ENCODE measurements at regions not wholly inside any gene's neighbourhood (a gene's known extent, or its start where the extent isn't known, plus 50 kb on each side); places are given as distances from the start of the nearest gene placed in this dataset.

DNA sequence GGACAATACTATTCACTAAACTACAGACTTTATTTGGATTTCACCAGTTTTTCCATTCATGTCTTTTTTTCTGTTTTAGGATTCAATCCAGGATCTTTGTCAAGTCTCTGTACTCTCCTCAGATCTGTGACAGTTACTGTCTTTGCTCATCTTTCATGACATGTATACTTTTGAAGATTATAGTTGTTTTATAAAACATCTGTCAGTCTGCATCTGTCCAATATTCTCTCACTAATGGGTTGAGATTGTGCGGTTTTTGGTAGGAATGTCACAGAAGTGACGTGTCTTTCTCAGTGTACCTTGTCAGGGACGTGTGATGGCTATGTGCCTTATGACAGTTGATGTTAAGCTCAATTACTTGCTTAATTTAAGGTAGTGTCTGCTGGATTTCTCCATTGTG is 124.9 kb upstream of the TPK1 start:
- Histone ChIP-seq H3K79me1 (ENCODE audit: low read length) (no peaks in the 10 kb centered on the region), H2BK5ac (ENCODE audit: low read depth, low read length, poor library complexity) (no peak overlapping the region), H3K14ac (ENCODE audit: low read length) (no peak overlapping the region), H2AK5ac (ENCODE audit: low read length) (no peak overlapping the region), H4K91ac (ENCODE audit: low read depth, low read length) (no peak overlapping the region), H3K4me2 (ENCODE audit: low read length) (no peak overlapping the region), H2BK12ac (ENCODE audit: low read length) (no peak overlapping the region), H3K23ac (ENCODE audit: low read length) (no peak overlapping the region), H2AFZ (ENCODE audit: insufficient read depth, low read length, poor library complexity) (no peak overlapping the region), H3K9me3 (ENCODE audit: insufficient read depth, low read depth, low read length) (no peaks in the 10 kb centered on the region), H2BK120ac (ENCODE audit: insufficient read depth, low read length, poor library complexity) (no peak overlapping the region), H3K36me3 (ENCODE audit: control insufficient read depth in 1 of 2, insufficient read depth in 2 of 2, low read length in 2 of 2) (no peaks in the 10 kb centered on the region), H3K4ac (ENCODE audit: low read depth, low read length) (no peak overlapping the region), H4K8ac (ENCODE audit: low read depth, low read length) (no peak overlapping the region), H3K9ac (ENCODE audit: low read length) (no peak overlapping the region), H3K79me2 (ENCODE audit: control insufficient read depth, insufficient read depth, low read length, poor library complexity) (no peaks in the 10 kb centered on the region), H3K4me1 (ENCODE audit: control insufficient read depth in 1 of 2, insufficient read depth in 2 of 2, low read length in 2 of 2) (no peaks in the 10 kb centered on the region), H3K18ac (ENCODE audit: low read length) (no peak overlapping the region), H3K27me3 (ENCODE audit: insufficient read depth, low read length) (no peaks in the 10 kb centered on the region), H3K4me3 (ENCODE audit: low read depth, low read length) (no peak overlapping the region), H3K27ac (ENCODE audit: low read depth, low read length) (no peak overlapping the region), H4K12ac (ENCODE audit: low read depth, low read length) (no peak overlapping the region)
- DNase-seq, result no peak
- WGBS (ENCODE audit: extremely low coverage, insufficient coverage, insufficient read length), result no CpG with 5 or more reads among the region's 3 CpGs

DNA sequence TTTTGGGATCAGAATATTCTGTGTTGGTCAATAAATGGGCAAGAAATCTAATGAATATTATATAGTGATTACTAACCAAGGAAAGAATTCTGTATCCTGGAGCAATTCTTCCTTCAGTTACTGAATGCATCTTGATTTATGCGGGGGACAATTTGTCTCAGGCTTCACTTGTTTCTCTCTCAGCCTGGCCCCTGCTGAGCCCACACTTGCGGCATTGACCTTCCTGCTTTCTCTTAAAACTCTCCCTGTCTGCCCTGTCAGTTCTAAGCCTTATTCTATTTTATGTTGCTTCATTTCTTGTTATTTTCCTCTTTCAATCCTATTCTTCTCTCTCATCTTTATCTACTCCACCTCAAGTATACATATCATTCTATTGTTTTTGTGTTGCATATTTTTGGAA is 122.1 kb upstream of the TPK1 start:
- Histone ChIP-seq H3K36me3 (ENCODE audit: control insufficient read depth in 1 of 2, insufficient read depth in 2 of 2, low read length in 2 of 2) (no peaks in the 10 kb centered on the region), H3K23ac (ENCODE audit: low read length) (no peak overlapping the region), H3K79me2 (ENCODE audit: control insufficient read depth, insufficient read depth, low read length, poor library complexity) (no peaks in the 10 kb centered on the region)

GRCh38 chr7:144955422-144955821 is 119.6 kb upstream of the TPK1 start:
- H3K9ac ChIP-seq (ENCODE audit: low read length), result no peak overlapping the region
- H3K79me2 ChIP-seq (ENCODE audit: control insufficient read depth, insufficient read depth, low read length, poor library complexity), result no peaks in the 10 kb centered on the region
- H2AK5ac ChIP-seq (ENCODE audit: low read length), result no peak overlapping the region
- no peak overlapping the region for H3K14ac ChIP-seq (ENCODE audit: low read length)
- no peaks in the 10 kb centered on the region for H3K4me1 ChIP-seq (ENCODE audit: control insufficient read depth in 1 of 2, insufficient read depth in 2 of 2, low read length in 2 of 2)
- H2AFZ ChIP-seq (ENCODE audit: insufficient read depth, low read length, poor library complexity), result no peak overlapping the region
- no peak overlapping the region for H2BK5ac ChIP-seq (ENCODE audit: low read depth, low read length, poor library complexity)
- WGBS (ENCODE audit: extremely low coverage, insufficient coverage, insufficient read length), result no CpG with 5 or more reads among the region's 1 CpG
- H4K12ac ChIP-seq (ENCODE audit: low read depth, low read length), result no peak overlapping the region
- H3K4me3 ChIP-seq (ENCODE audit: low read depth, low read length), result no peak overlapping the region
- no peak overlapping the region for H3K4ac ChIP-seq (ENCODE audit: low read depth, low read length)
- no peaks in the 10 kb centered on the region for H3K27me3 ChIP-seq (ENCODE audit: insufficient read depth, low read length)
- no peak overlapping the region for H2BK120ac ChIP-seq (ENCODE audit: insufficient read depth, low read length, poor library complexity)
- no peak overlapping the region for H3K18ac ChIP-seq (ENCODE audit: low read length)
- no peak overlapping the region for H3K23ac ChIP-seq (ENCODE audit: low read length)
- no peak for DNase-seq
- no peaks in the 10 kb centered on the region for H3K36me3 ChIP-seq (ENCODE audit: control insufficient read depth in 1 of 2, insufficient read depth in 2 of 2, low read length in 2 of 2)
- no peak overlapping the region for H4K8ac ChIP-seq (ENCODE audit: low read depth, low read length)
- H3K27ac ChIP-seq (ENCODE audit: low read depth, low read length), result no peak overlapping the region
- no peak overlapping the region for H2BK12ac ChIP-seq (ENCODE audit: low read length)
- H3K79me1 ChIP-seq (ENCODE audit: low read length), result no peaks in the 10 kb centered on the region
- no peaks in the 10 kb centered on the region for H3K9me3 ChIP-seq (ENCODE audit: insufficient read depth, low read depth, low read length)
- H4K91ac ChIP-seq (ENCODE audit: low read depth, low read length), result no peak overlapping the region
- H3K4me2 ChIP-seq (ENCODE audit: low read length), result no peak overlapping the region

More for the DNA sequence above, 122.1 kb upstream of the TPK1 start:
- Histone ChIP-seq H3K4ac (ENCODE audit: low read depth, low read length) (no peak overlapping the region), H3K4me1 (ENCODE audit: control insufficient read depth in 1 of 2, insufficient read depth in 2 of 2, low read length in 2 of 2) (no peaks in the 10 kb centered on the region), H3K27me3 (ENCODE audit: insufficient read depth, low read length) (no peaks in the 10 kb centered on the region), H2BK120ac (ENCODE audit: insufficient read depth, low read length, poor library complexity) (no peak overlapping the region), H2AK5ac (ENCODE audit: low read length) (no peak overlapping the region), H3K18ac (ENCODE audit: low read length) (no peak overlapping the region), H3K4me2 (ENCODE audit: low read length) (no peak overlapping the region), H3K9ac (ENCODE audit: low read length) (no peak overlapping the region), H2BK12ac (ENCODE audit: low read length) (no peak overlapping the region), H3K79me1 (ENCODE audit: low read length) (no peaks in the 10 kb centered on the region), H2BK5ac (ENCODE audit: low read depth, low read length, poor library complexity) (no peak overlapping the region), H4K91ac (ENCODE audit: low read depth, low read length) (no peak overlapping the region), H3K9me3 (ENCODE audit: insufficient read depth, low read depth, low read length) (no peaks in the 10 kb centered on the region), H4K8ac (ENCODE audit: low read depth, low read length) (no peak overlapping the region), H2AFZ (ENCODE audit: insufficient read depth, low read length, poor library complexity) (no peak overlapping the region), H4K12ac (ENCODE audit: low read depth, low read length) (no peak overlapping the region), H3K4me3 (ENCODE audit: low read depth, low read length) (no peak overlapping the region), H3K14ac (ENCODE audit: low read length) (no peak overlapping the region), H3K27ac (ENCODE audit: low read depth, low read length) (no peak overlapping the region)
- WGBS (ENCODE audit: extremely low coverage, insufficient coverage, insufficient read length), result no CpG with 5 or more reads among the region's 2 CpGs
- DNase-seq, result no peak

DNA sequence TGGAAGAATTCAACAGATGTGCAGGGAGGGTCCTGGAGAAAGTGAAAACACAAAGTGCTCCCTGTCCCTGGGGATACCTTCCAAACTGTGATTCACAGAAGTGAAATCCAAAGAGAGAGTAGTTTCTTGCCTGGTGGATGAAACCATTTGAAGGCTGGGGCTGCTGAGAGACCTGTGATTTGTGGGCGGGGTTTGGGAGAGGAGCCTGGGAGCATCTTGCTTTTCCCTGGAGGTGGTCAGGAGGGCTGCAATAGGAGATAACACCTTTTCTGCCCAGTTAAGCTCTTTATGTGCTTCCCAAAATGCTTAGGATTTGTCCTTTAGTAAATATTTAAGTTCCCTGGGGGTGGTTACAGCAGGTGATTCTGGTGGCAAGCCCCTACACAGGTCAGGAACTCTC is 105.3 kb upstream of the TPK1 start:
- H3K79me1 ChIP-seq (ENCODE audit: low read length), result no peaks in the 10 kb centered on the region
- no peak overlapping the region for H3K4ac ChIP-seq (ENCODE audit: low read depth, low read length)
- H3K9me3 ChIP-seq (ENCODE audit: insufficient read depth, low read depth, low read length), result no peaks in the 10 kb centered on the region
- H3K14ac ChIP-seq (ENCODE audit: low read length), result no peak overlapping the region
- no peaks in the 10 kb centered on the region for H3K79me2 ChIP-seq (ENCODE audit: control insufficient read depth, insufficient read depth, low read length, poor library complexity)
- no peak overlapping the region for H4K8ac ChIP-seq (ENCODE audit: low read depth, low read length)
- H2BK5ac ChIP-seq (ENCODE audit: low read depth, low read length, poor library complexity), result no peak overlapping the region
- no peak overlapping the region for H2BK12ac ChIP-seq (ENCODE audit: low read length)
- H3K18ac ChIP-seq (ENCODE audit: low read length), result no peak overlapping the region
- no peak overlapping the region for H2AFZ ChIP-seq (ENCODE audit: insufficient read depth, low read length, poor library complexity)
- no peak overlapping the region for H3K9ac ChIP-seq (ENCODE audit: low read length)
- WGBS (ENCODE audit: extremely low coverage, insufficient coverage, insufficient read length), result no CpG with 5 or more reads among the region's 1 CpG
- H3K36me3 ChIP-seq (ENCODE audit: control insufficient read depth in 1 of 2, insufficient read depth in 2 of 2, low read length in 2 of 2), result no peaks in the 10 kb centered on the region
- H4K12ac ChIP-seq (ENCODE audit: low read depth, low read length), result no peak overlapping the region
- no peaks in the 10 kb centered on the region for H3K4me1 ChIP-seq (ENCODE audit: control insufficient read depth in 1 of 2, insufficient read depth in 2 of 2, low read length in 2 of 2)
- no peak for DNase-seq
- H3K4me2 ChIP-seq (ENCODE audit: low read length), result no peak overlapping the region
- H2BK120ac ChIP-seq (ENCODE audit: insufficient read depth, low read length, poor library complexity), result no peak overlapping the region
- no peak overlapping the region for H3K27ac ChIP-seq (ENCODE audit: low read depth, low read length)
- H3K27me3 ChIP-seq (ENCODE audit: insufficient read depth, low read length), result no peaks in the 10 kb centered on the region
- no peak overlapping the region for H2AK5ac ChIP-seq (ENCODE audit: low read length)
- no peak overlapping the region for H3K4me3 ChIP-seq (ENCODE audit: low read depth, low read length)
- no peak overlapping the region for H3K23ac ChIP-seq (ENCODE audit: low read length)
- no peak overlapping the region for H4K91ac ChIP-seq (ENCODE audit: low read depth, low read length)

Measured in trophoblast cell (in vitro differentiated cells and primary cell).